ENCODE measurements at regions not wholly inside any gene's neighbourhood (a gene's known extent, or its start where the extent isn't known, plus 50 kb on each side); places are given as distances from the start of the nearest gene placed in this dataset.

DNA sequence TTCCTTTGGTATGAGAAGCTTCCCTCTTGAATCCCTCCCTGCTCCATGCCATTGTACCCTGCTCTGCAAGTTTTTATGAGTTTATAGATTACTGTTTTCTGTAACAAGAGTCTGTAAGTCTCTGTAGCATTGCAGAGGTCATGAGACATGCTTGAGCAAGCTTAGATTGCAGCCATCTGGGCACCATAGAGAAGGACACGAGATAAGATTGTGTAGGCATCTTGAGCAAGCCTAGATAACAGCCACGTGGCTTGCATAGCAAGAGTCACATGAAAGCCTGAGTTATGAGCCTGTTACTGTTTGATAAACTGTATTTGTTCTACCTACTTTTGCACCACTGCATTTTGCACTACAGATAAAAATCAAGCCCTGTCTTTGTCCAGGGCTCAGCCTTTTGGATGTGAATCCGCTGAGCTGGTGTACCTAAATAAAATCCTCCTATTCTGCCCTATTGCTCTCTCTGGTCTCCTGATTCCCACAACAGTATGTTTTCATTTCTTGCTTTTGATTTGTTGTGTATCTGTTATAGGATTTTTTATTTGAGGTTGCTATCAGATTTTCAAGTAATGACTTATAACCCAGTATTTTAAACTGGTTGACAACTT lies 127.4 kb upstream of the ANKRD50 start:
- H3K27me3 ChIP-seq (ENCODE audit: control insufficient read depth in 2 of 2, insufficient read depth in 2 of 2, low read length in 2 of 2) = no peaks in the 10 kb centered on the region
- H3K4me3 ChIP-seq (replicated peaks in 1 of 3; ENCODE audit: insufficient read depth in 1 of 3, low read depth in 1 of 3, low read length in 3 of 3) = no peak overlapping the region
- no peak overlapping the region for H2AFZ ChIP-seq (ENCODE audit: low read depth, low read length)
- DNase-seq (ENCODE audit: low read depth, low spot score) = no peak
- POLR2A ChIA-PET = no interaction called here
- H3K4me1 ChIP-seq (ENCODE audit: control insufficient read depth, extremely low read depth, insufficient read depth, low read length) = no peaks in the 10 kb centered on the region
- no peak overlapping the region for H3K27ac ChIP-seq (ENCODE audit: insufficient read depth, low read depth, low read length)
- dilution Hi-C loops (cut with MboI; ENCODE audit: extremely low pct_ligation_motif_present, low sequenced_read_pairs) = no loop called here
- TF ChIP-seq MAX (IDR thresholded peaks at IDR 0.05; ENCODE audit: insufficient read depth, insufficient read length) (no peak), MYC (IDR thresholded peaks at IDR 0.05; ENCODE audit: low read depth, low read length) (no peak), POLR2AphosphoS5 (IDR thresholded peaks at IDR 0.05; ENCODE audit: insufficient read depth, low read depth, low read length) (no peak), GATA2 (IDR thresholded peaks at IDR 0.05; ENCODE audit: insufficient read depth, insufficient read length, low read depth, low read length) (no peak), EZH2 (IDR thresholded peaks at IDR 0.05; ENCODE audit: borderline replicate concordance, low read depth, low read length, severe bottlenecking) (no peak), FOS (IDR thresholded peaks at IDR 0.05; ENCODE audit: borderline replicate concordance, insufficient read depth, low read length) (no peak), JUN (IDR thresholded peaks at IDR 0.05; ENCODE audit: borderline replicate concordance, insufficient read depth, insufficient read length, low read depth) (no peak), POLR2A (IDR thresholded peaks at IDR 0.05; ENCODE audit: low read depth, low read length) (no peak)
- TF ChIP-seq, protein P1, sequence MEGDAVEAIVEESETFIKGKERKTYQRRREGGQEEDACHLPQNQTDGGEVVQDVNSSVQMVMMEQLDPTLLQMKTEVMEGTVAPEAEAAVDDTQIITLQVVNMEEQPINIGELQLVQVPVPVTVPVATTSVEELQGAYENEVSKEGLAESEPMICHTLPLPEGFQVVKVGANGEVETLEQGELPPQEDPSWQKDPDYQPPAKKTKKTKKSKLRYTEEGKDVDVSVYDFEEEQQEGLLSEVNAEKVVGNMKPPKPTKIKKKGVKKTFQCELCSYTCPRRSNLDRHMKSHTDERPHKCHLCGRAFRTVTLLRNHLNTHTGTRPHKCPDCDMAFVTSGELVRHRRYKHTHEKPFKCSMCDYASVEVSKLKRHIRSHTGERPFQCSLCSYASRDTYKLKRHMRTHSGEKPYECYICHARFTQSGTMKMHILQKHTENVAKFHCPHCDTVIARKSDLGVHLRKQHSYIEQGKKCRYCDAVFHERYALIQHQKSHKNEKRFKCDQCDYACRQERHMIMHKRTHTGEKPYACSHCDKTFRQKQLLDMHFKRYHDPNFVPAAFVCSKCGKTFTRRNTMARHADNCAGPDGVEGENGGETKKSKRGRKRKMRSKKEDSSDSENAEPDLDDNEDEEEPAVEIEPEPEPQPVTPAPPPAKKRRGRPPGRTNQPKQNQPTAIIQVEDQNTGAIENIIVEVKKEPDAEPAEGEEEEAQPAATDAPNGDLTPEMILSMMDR (IDR thresholded peaks at IDR 0.05; ENCODE audit: extremely low read depth in 1 of 2, insufficient read depth in 1 of 2, low read depth in 1 of 2, low read length in 2 of 2) = no peak
- peaks cover 4% of the 10 kb centered on the region for H3K9me3 ChIP-seq (replicated peaks; ENCODE audit: control insufficient read depth, insufficient read depth, low read length)
- H3K4me2 ChIP-seq (ENCODE audit: insufficient read depth, low read length) = no peak overlapping the region
- no peak overlapping the region for H3K9ac ChIP-seq (replicated peaks; ENCODE audit: extremely low read depth, insufficient read depth, low read length)
- BruUV-seq (replicated peaks) = no TSS peak
- CTCF ChIA-PET = no interaction called here
- no peaks in the 10 kb centered on the region for H3K36me3 ChIP-seq (ENCODE audit: control insufficient read depth in 2 of 2, extremely low read depth in 1 of 2, insufficient read depth in 2 of 2, low read length in 2 of 2)
- no peaks in the 10 kb centered on the region for H3K79me2 ChIP-seq (ENCODE audit: control insufficient read depth, insufficient read depth, low read length)
- no peaks in the 10 kb centered on the region for H3K9me1 ChIP-seq (replicated peaks; ENCODE audit: control insufficient read depth, extremely low read depth, insufficient read depth, low read length)
- no peaks in the 10 kb centered on the region for H4K20me1 ChIP-seq (replicated peaks; ENCODE audit: control insufficient read depth, extremely low read depth, insufficient read depth, low read length)
- no peak for FAIRE-seq
- intact Hi-C loops (cut with micrococcal nuclease) = no loop called here
